Epithelial cell of esophagus (primary cell): ENCODE measurements at regions not wholly inside any gene's neighbourhood (a gene's known extent, or its start where the extent isn't known, plus 50 kb on each side); places are given as distances from the start of the nearest gene placed in this dataset.
"Not testable (repeated sequence)": the region's sequence is repeated elsewhere in the genome, so short reads cannot be mapped to it uniquely, and the experiment has no call there.

Experiments
- DNase-seq: peaks from one replicate; pipeline ENCODE4 v3.0.0; 2010; ENCODE audit warnings: low read depth
- H3K4me3 ChIP-seq: 2 replicates; pipeline ENCODE4 v1.5.1; 2011; ENCODE audit warnings: mild to moderate bottlenecking, low read length, control low read depth
- TF ChIP-seq, protein P1 (sequence below): IDR thresholded peaks from 2 replicates; pipeline ENCODE4 v1.5.1; 2011; ENCODE audit warnings: low read depth, mild to moderate bottlenecking, low read length, control low read depth, inconsistent platforms; ENCODE audit not compliant: insufficient read depth; ENCODE audit errors: missing control alignments

DNA sequence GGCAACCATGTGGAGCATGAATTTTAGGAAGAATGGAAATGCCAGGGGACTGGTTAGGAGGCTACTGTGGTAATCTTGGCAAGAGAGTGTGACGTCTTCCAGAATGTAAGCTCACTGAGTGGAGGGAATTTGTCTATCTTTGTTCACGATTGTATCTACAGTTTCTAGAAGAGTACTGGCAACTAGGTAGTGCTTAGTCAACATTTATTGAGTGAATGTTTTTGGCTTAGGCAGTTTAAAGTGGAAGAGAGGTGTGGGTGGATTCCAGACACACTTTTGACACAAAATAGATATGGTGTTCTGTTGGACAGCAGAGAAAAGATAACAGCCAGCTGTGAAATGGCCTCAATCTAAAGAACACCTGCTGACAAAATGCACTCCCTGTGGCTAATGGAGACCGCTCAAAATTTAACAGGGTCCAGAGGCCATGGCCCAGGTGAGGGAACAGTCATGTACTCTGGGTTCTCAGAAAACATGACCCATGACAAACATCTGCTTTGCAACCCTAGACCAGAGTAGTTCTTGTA, 139.3 kb downstream of the GPX5 start:
- DNase-seq: no peak
- TF ChIP-seq, protein P1, sequence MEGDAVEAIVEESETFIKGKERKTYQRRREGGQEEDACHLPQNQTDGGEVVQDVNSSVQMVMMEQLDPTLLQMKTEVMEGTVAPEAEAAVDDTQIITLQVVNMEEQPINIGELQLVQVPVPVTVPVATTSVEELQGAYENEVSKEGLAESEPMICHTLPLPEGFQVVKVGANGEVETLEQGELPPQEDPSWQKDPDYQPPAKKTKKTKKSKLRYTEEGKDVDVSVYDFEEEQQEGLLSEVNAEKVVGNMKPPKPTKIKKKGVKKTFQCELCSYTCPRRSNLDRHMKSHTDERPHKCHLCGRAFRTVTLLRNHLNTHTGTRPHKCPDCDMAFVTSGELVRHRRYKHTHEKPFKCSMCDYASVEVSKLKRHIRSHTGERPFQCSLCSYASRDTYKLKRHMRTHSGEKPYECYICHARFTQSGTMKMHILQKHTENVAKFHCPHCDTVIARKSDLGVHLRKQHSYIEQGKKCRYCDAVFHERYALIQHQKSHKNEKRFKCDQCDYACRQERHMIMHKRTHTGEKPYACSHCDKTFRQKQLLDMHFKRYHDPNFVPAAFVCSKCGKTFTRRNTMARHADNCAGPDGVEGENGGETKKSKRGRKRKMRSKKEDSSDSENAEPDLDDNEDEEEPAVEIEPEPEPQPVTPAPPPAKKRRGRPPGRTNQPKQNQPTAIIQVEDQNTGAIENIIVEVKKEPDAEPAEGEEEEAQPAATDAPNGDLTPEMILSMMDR: no peak
- H3K4me3 ChIP-seq: no peak overlapping the region

DNA sequence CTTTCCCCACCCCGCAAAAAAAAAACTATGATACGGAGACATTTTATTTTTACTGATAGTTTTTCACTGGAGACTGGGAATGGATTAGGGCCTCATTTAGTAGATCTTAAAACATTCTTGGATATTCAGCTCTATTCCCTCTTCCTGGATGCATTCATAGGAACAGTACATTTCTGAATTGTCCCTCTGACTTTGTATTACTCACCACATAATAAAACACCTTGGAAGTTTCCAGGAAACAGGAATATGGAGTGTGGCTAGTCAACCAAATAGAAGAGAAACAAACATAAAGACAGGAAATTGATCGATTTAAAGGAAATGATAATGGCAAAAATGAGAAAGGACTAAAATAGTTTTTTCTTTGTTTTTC, 147.7 kb downstream of the GPX5 start:
- no peak overlapping the region for H3K4me3 ChIP-seq
- no peak for DNase-seq
- TF ChIP-seq, protein P1: no peak

DNA sequence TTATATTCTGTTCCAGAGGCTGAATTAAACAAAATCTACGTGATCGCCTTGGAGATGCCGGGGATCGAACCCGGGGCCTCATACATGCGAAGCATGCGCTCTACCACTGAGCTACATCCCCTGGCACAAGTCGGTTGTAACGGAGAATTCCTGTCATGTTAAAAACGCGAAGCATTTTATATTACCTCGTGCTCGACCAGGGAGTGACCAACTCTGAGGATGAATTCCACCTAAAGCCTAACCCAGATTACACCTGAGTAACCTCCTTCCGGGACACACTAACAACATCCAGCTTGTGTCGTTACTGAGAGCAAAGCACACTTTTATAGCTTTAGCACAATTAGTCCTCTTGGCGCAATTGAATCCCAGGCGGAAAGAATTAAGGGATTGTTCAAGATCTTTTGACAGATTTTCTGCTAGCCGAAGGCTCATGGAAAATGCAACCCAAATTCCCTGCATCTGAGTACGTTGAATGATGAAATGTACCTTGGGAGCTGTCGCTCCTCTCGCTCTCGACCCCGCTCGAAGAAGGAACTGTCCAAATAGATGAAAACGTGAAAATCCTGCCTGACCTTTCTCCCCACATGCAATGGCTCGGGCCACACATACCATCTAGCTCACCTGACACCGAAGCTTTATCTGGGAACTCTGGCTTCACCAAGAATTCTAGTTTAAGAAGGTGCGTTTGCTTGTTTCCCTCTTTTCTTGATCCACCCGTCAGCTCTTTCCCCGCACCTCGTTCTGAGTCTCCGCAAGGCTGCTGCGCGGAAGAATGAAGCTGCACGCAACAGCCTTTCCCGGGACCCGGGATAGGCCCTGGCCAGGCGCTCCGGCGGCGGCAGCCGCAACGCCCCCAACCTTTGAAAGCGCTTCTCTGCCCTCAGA, 148.3 kb downstream of the GPX5 start:
- TF ChIP-seq, protein P1: no peak
- H3K4me3 ChIP-seq: peak overlapping the region; percentile 47
- DNase-seq: peak; percentile 77

DNA sequence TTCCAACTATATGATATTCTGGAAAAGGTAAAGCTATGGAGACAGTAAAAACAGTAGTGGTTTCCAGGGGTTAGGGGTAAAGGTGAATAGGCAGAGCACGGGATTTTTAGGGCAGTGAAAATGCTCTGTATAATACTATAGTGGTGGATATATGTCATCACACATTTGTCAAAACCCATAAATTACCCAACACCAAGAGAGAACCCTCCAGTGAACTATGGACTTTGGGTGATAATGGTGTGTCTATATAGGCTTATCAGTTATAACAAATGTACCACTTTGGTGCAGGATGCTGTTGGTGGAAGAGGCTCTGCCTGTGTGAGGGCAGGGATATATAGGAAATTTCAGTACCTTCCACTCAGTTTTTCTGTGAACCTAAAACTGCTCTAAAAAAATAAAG, 149.9 kb downstream of the GPX5 start:
- no peak for DNase-seq
- H3K4me3 ChIP-seq: no peak overlapping the region
- TF ChIP-seq, protein P1: no peak

DNA sequence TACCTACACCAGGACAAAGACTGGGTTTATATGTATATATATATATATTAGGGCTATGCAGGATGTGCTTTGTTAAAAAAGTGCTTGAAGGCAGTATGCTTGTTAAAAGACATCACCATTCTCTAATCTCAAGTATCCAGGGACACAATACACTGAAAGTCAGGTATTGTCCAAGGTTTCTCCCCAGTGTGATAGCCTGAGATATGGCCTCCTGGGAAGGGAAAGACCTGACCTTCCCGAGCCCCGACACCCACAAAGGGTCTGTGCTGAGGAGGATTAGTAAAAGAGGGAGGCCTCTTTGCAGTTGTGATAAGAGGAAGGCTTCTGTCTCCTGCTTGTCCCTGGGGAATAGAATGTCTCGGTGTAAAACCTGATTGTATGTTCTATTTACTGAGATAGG, 156.9 kb downstream of the GPX5 start:
- TF ChIP-seq, protein P1: no peak

DNA sequence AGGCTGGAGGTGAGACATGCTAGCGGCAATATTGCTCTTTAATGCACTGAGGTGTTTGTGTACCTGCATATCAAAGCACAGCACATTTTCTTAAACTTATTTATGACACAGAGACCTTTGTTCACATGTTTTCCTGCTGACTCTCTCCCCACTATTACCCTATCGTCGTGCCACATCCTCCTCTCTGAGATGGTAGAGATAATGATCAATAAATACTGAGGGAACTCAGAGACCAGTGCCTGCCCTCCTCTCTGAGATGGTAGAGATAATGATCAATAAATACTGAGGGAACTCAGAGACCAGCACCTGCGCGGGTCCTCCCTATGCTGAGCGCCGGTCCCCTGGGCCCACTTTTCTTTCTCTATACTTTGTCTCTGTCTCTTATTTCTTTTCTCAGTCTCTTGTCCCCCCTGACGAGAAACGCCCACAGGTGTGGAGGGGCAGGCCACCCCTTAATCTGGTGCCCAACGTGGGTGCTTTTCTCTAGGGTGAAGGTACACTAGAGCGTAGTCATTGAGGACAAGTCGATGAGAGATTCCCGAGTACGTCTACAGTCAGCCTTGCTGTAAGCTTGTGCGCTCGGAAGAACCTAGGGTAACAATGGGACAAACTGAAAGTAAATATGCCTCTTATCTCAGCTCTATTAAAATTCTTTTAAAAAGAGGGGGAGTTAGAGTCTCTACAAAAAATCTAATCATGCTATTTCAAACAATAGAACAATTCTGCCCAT, 157.4 kb downstream of the GPX5 start:
- peak; percentile 20 for DNase-seq
- H3K4me3 ChIP-seq: not testable (repeated sequence)

More for the DNA sequence above, 156.9 kb downstream of the GPX5 start:
- no peak overlapping the region for H3K4me3 ChIP-seq
- DNase-seq: no peak

DNA sequence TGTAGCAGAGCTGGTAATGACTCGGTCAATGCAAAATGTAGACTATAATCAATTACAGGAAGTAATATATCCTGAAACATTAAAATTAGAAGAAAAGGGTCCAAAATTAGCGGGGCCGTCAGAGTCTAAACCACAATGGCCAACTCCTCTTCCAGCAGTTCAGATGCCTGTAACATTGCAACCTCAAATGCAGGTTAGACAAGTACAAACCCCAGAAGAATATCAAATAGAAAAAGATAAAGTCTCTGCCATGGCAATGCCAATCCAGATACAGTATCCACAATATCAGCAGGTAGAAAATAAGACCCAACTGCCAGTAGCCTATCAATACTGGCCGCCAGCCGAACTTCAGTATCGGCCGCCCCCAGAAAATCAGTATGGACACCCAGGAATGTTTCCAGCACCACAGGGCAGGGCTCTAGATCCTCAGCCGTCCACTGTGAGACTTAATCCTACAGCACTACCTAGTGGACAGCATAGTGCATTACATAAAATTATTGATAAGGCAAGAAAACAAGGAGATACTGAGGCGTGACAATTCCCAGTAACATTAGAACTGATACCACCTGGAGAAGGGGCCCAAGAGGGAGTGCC, 158.4 kb downstream of the GPX5 start:
- TF ChIP-seq, protein P1: peak; percentile 64
- no peak overlapping the region for H3K4me3 ChIP-seq
- peak; percentile 70 for DNase-seq

DNA sequence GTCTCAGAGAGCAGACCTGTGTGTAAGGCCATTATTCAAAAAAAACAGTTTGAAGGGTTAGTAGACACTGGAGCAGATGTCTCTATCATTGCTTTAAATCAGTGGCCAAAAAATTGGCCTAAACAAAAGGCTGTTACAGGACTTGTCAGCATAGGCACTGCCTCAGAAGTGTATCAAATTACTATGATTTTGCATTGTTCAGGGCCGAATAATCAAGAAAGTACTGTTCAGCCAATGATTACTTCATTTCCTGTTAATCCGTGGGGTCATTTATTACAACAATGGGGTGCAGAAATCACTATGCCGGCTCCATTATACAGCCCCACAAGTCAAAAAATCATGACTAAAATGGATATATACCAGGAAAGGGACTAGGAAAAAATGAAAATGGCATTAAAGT, 160.3 kb downstream of the GPX5 start:
- DNase-seq: peak; percentile 21
- H3K4me3 ChIP-seq: not testable (repeated sequence)
